HL-60 (cell line): ENCODE measurements at regions not wholly inside any gene's neighbourhood (a gene's known extent, or its start where the extent isn't known, plus 50 kb on each side); places are given as distances from the start of the nearest gene placed in this dataset.

Source experiments
- CTCF ChIP-seq: IDR thresholded peaks from one replicate; pipeline ENCODE4 v1.5.1; 2011; ENCODE audit warnings: low read length, control low read depth, inconsistent platforms; ENCODE audit not compliant: insufficient read depth
- SPI1 ChIP-seq: IDR thresholded peaks from 2 replicates; pipeline ENCODE4 v1.6.1; 2012; ENCODE audit warnings: low read depth, mild to moderate bottlenecking, borderline replicate concordance

- no peak for TF ChIP-seq CTCF
- peak; percentile 94 for TF ChIP-seq SPI1
Measured at GRCh38 chr15:91769894-91770293, 83.6 kb upstream of the SLCO3A1 start.
